Epidermal melanocyte (primary cell): ENCODE measurements at regions not wholly inside any gene's neighbourhood (a gene's known extent, or its start where the extent isn't known, plus 50 kb on each side); places are given as distances from the start of the nearest gene placed in this dataset.

ENCODE experiments used
- DNase-seq: peaks from one replicate; pipeline ENCODE4 v3.0.0; 2011; ENCODE audit warnings: low spot score; ENCODE audit not compliant: insufficient read length

- no peak for DNase-seq
These were observed 122.9 kb upstream of the IL12B start for GRCh38 chr5:159453209-159453608.

DNA sequence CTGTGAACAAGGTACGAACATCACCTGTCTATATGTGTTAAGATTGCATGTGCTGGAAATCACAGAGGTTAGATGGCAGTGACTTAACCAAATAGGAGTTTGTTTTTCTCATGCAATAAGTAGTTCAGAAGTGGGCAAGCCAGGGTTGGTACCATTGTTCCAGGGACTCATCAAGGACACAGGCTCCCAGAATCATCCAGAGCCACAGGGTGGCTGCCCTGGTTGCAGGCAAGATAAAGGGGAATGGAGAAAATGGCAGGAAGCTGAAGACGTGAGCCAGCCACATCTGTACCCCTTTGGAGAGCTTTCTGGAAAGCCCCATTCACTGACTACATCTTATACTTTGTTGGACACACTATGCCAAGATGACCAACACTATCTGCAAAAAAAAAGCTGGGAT is 126.0 kb upstream of the IL12B start:
- no peak for DNase-seq

- DNase-seq: no peak
These were observed 126.6 kb upstream of the IL12B start for GRCh38 chr5:159456722-159457465.

- DNase-seq: no peak
These were observed 128.0 kb upstream of the IL12B start for GRCh38 chr5:159458217-159458711.

- DNase-seq: no peak
These were observed 128.9 kb upstream of the IL12B start for GRCh38 chr5:159459132-159459627.

- no peak for DNase-seq
These were observed 129.8 kb upstream of the IL12B start for GRCh38 chr5:159459951-159460538.

GRCh38 chr5:159463590-159464321 is 133.5 kb upstream of the IL12B start:
- no peak for DNase-seq

DNA sequence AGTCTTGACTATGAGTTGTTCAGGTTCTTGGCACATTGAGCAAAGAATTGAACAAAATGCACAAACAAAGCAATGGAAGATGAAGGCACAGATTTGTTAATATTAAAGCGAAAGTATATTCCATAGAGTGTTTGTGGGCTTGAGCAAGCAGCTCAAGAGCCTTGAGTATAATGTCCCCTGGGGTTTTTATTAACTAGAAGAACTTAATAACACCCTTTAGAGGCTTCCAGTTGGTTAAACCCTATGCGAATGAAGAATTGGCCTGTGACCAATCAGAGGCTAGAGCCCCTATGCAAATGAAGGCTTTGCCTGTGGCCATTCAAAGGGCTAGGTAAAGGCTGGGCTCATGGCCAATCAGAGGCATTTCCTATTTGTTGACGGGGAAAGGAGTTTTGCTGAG is 135.3 kb upstream of the IL12B start:
- DNase-seq: no peak

DNA sequence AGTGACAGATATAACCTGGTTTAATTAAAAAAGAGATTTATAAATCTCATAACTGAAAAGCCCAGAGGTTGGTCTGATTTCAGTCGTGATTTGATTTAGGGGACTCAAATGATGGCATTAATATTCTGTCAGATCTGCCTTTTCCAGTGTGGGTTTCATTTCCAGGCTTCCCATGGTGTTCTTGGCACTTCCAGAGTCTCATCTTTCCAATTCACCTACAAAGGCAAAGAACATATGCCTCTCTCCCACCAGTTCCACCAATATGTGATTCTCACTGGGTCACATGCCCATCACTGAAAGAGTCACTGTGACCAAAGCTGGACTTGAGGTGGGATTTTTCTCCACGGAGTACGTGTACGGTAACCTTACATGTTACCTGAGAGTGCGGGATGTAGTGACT is 137.4 kb upstream of the IL12B start:
- DNase-seq: no peak

GRCh38 chr5:159469496-159470372 is 139.4 kb upstream of the IL12B start:
- DNase-seq: no peak

DNA sequence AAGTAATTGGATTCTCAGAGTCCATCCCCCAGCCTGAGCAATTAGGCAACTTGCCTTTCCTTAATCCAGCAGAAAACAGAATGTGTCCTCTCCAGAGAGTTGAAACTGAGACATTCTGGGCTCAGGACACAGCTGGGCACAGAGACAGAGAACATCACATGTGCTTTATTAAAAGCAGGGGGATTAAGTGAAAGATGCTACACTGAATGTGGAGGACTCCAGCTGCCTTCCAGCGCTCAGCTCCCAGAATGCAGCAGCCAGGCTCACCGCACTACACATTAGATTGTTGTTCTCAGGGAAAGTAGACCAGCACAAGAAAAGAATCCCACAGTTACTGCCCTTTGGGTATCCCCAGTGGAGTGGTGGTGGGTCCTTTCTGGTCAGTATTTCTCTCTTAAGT is 141.6 kb upstream of the IL12B start:
- DNase-seq: no peak

DNA sequence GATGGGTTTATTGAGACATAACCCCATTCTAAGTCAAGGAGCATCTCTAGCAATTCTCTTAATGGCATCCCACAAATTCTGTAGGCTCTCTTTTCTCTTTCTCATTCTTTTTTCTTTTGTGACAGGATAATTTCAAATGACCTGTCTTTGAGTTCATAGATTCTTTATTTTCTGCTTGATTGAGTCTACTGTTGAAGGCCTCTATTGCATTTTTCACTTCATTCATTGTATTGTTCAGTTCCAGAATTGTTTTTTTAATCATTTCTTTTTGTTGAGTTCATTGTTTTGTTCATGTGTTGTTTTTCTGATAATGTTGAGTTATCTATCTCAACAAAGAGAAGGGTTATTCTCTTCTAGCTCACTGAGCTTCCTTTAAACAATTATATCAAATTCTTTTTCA is 144.7 kb upstream of the IL12B start:
- DNase-seq: no peak

GRCh38 chr5:159478950-159479349 is 148.7 kb upstream of the IL12B start:
- no peak for DNase-seq

DNA sequence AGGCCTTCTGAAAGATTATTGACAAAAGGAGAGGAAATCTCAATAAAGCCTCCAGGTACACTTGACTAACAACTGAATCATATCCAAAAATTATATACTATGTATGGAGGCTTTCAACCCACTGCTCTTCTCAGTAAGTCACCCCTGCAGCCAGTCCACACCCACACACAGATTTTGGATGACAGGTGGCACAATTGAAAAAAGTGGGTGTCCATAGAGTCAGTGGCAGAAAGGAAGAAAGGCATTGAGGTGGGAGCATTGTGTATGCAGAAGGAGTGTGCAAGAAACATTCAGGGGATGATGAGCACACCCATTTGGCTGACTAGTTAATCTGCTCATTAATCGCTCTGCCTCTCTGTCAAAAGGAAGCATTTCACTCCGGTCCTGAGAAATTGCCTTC is 150.6 kb upstream of the IL12B start:
- DNase-seq: no peak

DNA sequence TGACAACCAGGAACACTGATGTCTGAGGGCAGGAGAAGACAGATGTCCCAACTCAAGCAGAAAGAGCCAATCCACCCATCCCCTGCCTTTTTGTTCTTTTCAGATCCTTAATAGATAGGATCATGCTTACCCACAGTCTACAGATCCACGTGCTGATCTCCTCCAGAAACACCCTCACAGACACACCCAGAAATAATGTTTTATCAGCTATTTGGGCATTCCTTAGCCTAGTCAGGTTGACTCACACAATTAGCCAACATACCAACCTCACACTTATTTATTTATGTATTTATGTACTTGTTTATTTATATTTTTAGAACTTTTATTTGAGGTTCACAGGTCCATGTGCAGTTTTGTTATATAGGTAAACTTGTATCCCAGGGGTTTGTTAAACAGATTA is 151.5 kb upstream of the IL12B start:
- DNase-seq: no peak

DNA sequence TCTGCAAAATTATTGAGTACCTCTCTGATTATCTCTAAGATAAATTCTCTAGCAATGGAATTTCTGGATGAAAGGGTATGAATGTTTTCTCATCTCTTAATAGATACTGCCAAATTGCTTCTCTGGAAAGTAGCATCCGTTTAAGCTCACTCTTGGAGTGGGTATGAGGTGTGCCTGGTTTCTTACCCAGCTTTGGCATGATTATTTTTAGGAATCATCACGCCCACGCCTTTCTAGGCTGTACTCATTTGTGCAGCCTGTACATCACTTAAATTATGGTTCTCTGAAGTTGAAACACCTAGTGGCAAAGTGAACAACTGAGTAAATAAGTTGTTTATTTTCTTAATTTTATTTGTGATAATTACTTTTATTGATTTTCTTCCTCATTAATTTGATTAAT is 156.5 kb upstream of the IL12B start:
- DNase-seq: no peak

- DNase-seq: no peak
These were observed 158.2 kb upstream of the IL12B start for GRCh38 chr5:159488516-159488915.

DNA sequence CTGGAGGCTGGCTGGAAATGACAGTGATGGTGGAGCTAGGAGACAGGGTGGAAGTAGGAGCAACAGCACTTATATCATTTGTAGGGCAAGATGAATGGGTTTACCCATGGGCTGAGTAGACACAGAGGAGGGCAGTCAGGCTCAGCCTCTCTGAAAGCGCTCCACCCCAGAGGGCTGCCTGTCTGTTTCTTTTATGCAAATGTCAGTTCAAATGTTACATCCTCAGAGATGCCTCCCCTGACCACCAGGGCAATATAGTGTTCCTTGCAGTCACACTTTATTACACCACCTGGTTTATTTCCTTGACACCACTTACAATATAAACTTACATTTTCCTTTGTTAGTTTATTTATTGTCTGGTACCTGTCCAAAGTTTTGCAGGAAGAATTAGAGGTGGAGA is 159.5 kb upstream of the IL12B start:
- no peak for DNase-seq

DNA sequence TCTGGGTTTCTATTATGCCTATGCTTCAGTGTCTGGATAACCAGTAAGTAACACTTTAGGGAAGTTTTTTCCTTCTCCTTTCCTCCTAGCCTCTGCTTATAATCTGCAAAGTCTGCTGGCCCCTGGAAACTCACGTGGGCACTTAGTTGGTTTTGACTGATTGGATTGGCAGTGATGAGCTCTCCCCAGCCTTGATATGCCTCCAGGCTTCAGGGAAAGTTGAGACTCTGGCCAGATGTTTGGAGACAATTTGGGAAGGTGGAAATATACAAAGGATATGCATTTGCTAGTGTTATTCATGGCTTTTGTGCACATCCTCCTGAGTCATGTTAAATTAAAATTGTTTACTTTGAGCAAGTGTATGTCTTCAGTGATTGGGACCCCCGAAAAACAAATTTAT is 160.2 kb upstream of the IL12B start:
- no peak for DNase-seq

GRCh38 chr5:159493696-159494095 is 163.4 kb upstream of the IL12B start:
- DNase-seq: no peak

GRCh38 chr5:159496773-159497172 is 166.5 kb upstream of the IL12B start:
- no peak for DNase-seq
